HG03139 (cell line): ENCODE measurements at regions not wholly inside any gene's neighbourhood (a gene's known extent, or its start where the extent isn't known, plus 50 kb on each side); places are given as distances from the start of the nearest gene placed in this dataset.
"Not testable (repeated sequence)": the region's sequence is repeated elsewhere in the genome, so short reads cannot be mapped to it uniquely, and the experiment has no call there.

Source experiments
- ATAC-seq: cut with Tn5 transposase; IDR thresholded peaks from one replicate; pipeline ENCODE4 v1.9.1; 2021; ENCODE audit not compliant: unreplicated experiment

GRCh38 chr3:16070707-16071106 is 103.8 kb upstream of the GALNT15 start:
- ATAC-seq: no peak

DNA sequence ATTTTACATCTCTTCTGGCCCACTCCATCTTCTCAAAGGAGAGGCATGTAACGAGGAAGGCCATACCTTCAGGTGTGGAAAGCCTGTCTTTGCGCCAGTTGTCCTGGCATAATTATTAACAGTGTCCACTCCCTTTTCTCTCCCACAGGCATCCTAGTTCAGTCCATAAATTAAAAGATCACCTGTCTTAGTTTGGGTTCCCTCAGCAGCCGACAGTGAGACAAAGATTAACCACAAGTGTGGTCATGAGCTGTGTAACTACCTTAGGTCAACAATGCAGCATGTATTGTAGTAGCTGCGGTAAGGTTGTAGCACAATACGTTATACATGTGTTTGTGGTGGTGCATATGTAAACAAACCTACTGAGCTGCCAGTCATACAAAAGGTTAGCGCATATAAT is 103.3 kb upstream of the GALNT15 start:
- ATAC-seq: no peak

DNA sequence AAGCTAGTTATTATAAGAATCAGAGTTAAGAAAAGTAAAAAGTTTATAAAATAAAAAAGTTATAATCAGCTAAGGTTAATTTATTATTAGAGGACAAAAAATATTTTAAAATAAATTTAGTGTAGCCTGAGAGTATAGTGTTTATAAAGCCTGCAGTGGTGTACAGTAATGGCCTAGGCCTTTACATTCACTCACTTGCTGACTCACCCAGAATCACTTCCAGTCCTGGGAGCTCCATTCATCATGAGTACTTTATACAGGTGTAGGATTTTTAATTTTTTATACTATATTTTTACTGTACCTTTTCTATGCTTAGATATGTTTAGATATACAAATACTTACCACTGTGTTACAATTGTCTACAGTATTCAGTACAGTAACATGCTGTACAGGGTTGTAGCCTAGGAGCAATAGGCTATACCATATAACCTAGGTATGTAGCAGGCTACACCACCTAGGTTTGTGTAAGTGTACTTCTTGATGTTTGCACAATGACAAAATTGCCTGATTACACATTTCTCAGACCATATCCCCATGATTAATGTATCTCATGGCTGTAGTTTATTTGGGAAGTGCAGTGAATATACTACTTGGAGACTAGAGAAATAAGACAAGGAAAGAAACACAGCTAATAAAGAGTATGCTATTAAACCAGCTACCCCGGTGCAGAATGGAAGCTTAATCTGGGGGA is 101.9 kb upstream of the GALNT15 start:
- ATAC-seq: no peak

- no peak for ATAC-seq
These were observed 101.3 kb upstream of the GALNT15 start for GRCh38 chr3:16073203-16073602.

GRCh38 chr3:16073990-16074671 is 100.3 kb upstream of the GALNT15 start:
- ATAC-seq: not testable (repeated sequence)

DNA sequence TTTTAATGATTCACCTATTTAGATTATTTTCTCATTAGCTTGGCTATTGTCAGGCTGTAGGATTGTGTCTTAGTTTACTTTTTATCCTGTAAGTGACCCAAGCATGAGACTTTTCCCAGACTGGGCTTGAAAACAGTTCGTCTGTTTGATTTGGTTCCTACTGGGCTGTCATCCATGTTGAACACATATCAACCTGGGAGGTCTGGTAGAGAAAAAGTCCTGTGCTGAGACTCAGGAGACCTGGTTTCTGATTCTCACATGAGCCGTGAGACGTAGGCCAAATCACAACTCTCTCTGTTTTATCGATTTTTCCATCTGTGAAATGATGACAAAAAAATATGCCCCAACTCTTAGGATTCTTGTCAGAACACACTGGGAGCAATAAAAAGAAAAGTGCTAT is 98.8 kb upstream of the GALNT15 start:
- no peak for ATAC-seq

- no peak for ATAC-seq
These were observed 97.9 kb upstream of the GALNT15 start for GRCh38 chr3:16076564-16076963.

GRCh38 chr3:16077146-16077545 is 97.3 kb upstream of the GALNT15 start:
- not testable (repeated sequence) for ATAC-seq

DNA sequence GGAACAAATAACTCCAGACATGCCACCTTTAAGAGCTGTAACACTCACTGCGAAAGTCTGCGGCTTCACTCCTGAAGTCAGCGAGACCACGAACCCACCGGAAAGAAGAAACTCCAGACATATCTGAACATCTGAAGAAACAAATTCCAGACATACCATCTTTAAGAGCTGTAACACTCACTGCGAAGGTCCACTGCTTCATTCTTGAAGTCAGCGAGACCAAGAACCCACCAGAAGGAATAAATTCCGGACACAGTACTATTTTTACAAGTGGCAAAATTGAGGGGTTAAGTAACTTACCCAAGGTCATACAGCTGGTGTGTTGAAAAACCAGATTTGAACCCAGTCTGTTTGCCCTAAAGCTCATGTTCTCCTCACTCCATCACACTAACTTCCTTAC is 96.8 kb upstream of the GALNT15 start:
- not testable (repeated sequence) for ATAC-seq

- ATAC-seq: no peak
These were observed 95.0 kb upstream of the GALNT15 start for GRCh38 chr3:16079519-16079918.

- ATAC-seq: no peak
These were observed 92.8 kb upstream of the GALNT15 start for GRCh38 chr3:16081661-16082060.

DNA sequence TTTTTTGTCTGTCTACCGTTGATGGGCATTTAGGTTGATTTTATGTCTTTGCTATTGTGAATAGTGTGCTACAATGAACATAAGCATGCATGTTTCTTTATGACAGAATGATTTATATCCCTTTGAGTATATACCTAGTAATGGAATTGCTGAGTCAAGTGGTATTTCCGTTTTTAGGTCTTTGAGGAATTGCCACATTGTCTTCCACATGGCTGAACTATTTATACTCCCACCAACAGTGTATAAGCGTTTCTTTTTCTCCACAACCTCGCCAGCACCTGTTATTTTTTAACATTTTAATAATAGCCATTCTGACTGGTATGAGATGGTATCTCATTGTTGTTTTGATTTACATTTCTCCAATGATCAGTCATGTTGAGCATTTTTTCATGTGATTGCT is 89.6 kb upstream of the GALNT15 start:
- no peak for ATAC-seq

- ATAC-seq: no peak
These were observed 89.1 kb upstream of the GALNT15 start for GRCh38 chr3:16085410-16085809.

DNA sequence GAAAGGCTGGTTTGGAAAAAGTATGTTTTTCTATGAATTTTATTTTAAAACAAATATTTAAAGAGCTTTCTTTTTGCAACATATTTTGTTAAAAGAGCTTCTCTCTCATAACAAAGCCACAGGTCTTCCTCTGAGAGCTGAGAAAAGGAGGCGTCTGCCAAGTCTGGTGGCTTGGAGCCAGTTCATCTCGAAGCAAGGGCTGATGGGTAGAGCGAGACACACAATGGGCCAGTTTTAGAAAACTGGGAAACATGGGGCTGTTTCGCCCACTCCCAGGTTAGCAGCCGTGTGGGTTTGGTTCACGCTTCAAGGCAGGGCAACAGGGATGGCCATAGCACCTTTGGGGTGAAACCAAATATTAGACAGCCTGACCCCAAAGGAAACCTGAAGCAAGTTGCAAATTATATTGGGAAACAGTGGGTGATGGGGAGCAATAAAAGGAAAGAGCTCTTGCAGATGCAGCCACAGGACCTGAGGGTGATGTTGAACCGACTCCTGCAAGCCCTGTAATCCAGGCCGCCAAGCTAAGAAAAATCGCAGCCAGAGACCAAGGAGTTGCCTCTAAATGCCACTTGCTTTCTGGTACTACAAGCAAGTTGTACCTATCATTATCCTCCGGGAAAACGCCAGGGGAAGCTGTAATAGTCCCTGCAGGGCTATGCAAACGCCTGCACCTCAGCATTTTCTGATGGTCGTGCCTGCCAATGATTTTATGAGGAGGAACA is 88.4 kb upstream of the GALNT15 start:
- no peak for ATAC-seq

DNA sequence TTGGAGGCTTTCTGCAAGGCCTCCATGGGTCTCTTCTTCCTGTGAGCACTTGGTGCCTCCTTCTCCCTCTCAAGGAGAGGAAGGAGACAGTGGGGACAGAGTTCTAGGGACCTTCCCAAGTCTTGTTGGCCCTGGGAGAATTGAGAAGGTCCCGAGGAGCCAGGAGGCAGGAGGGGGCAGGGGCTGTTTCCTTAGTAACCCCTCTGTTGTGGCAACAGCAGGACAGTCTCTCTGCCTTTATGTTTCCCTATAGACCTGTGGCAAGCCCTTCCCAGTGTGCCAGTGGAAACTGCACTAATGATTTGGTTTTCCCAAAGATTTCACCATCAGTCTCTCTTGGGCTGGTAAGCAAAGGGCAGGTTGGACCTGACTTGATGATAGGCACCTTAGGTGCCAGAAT is 87.8 kb upstream of the GALNT15 start:
- ATAC-seq: no peak

- no peak for ATAC-seq
These were observed 86.0 kb upstream of the GALNT15 start for GRCh38 chr3:16088496-16088895.

- ATAC-seq: no peak
These were observed 85.0 kb upstream of the GALNT15 start for GRCh38 chr3:16089521-16089920.

DNA sequence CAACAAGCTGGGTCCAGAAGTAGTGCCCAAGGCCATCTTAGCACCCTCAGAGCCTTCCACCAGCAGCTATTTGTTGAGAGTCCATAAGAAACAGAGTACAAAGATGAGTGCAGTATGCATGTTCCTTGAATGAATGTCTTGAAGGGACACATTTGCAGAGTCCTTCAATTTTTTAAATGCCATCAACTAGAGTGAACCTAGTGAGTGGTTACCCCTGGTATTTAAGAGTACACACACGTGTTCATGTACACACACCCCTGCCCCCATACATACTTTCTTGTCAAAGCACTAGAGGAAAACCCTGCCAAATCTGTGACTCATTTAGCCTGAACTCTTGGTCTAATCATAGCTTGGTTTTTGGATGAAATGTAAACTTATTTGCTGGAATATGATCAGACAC is 84.5 kb upstream of the GALNT15 start:
- ATAC-seq: no peak

DNA sequence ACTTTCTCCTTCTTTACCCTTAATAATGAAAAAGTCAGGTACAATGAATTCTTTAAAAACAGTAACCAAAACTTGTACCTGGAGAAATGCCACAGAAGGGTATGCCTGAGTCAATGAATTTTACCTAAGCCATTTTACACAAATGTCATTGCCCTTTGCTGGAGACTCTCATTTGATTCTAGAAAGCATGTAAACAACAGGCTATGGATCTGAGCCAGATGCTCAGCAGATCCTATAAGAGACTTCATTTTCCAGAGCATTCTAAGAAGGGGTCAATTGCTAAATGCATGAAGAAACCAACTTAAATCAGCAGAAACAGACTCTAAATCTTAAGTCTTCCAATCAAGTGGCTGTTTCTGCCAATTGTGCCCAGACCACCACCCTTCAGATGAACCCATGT is 83.8 kb upstream of the GALNT15 start:
- ATAC-seq: no peak

- no peak for ATAC-seq
These were observed 81.6 kb upstream of the GALNT15 start for GRCh38 chr3:16092923-16093322.

DNA sequence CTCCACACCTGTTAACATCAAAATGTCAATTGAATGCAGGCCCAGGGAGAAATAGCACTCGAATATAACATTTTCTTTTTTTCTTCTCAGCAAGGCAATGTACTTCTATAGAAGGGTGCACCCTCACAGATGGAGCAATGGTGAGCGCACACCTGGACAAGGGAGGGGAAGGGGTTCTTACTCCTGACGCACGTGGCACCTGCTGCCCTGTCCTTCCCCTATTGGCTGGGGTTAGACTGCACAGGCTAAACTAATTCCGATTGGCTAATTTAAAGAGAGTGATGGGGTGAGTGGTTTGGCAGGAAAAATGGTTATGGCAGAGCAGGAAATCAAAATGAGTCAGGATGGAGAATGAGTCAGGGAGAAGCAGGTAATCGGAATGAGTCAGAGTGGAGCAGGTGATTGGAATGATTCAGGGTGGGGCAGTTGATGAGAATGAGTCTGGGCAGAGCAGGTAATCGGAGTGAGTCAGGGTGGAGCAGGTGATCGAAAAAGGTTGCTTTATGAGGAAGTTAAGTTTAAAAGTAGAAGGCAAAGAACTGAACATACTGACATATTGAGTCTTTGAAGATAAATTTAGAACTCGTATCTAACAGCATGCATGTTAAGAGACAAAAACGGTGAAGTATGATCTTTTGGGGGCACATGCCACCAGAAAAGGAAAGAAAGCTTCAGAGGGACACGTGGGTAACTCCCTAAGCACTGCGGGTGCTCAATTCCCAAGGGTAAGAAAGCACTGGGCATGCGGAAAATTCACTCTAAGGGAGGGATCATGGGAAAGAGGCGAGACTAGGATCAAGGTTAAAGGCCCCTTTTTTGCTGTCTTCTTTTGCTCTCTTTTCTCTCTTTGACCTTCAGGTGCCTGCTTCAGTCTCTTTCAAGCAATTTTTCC is 72.9 kb upstream of the GALNT15 start:
- ATAC-seq: no peak
